ENCODE measurements at regions not wholly inside any gene's neighbourhood (a gene's known extent, or its start where the extent isn't known, plus 50 kb on each side); places are given as distances from the start of the nearest gene placed in this dataset.

- Histone ChIP-seq H3K27ac (no peak overlapping the region), H3K9me3 (no peaks in the 10 kb centered on the region), H3K4me1 (no peaks in the 10 kb centered on the region), H3K4me2 (no peak overlapping the region), H3K4me3 (no peak overlapping the region)
- FAIRE-seq (no peak), ATAC-seq (no peak), DNase-seq (ENCODE audit: low read depth in 1 of 2, low spot score in 1 of 2) (peak in 1 of 2 experiments; percentile 2)
- ChIA-PET POLR2A (no interaction called here), CTCF (no interaction called here)
- WGBS (ENCODE audit: missing lambda C conversion rate): 0% methylated on average over 1 of the region's 1 CpG
- TF ChIP-seq ZSCAN20 (CRISPR knock-in tag; IDR thresholded peaks at IDR 0.05): no peak
- no peak for TF ChIP-seq RFX5 (IDR thresholded peaks at IDR 0.05)
- TF ChIP-seq FOSL2 (IDR thresholded peaks at IDR 0.05): no peak
- TF ChIP-seq FOSL2 (CRISPR knock-in tag; IDR thresholded peaks at IDR 0.05): peak; percentile 39
- no peak for TF ChIP-seq BHLHE40 (IDR thresholded peaks at IDR 0.05; ENCODE audit: low read depth, low read length)
- no peak for TF ChIP-seq HMGXB4 (CRISPR knock-in tag; IDR thresholded peaks at IDR 0.05; ENCODE audit: borderline replicate concordance)
- no peak for TF ChIP-seq CEBPB (IDR thresholded peaks at IDR 0.05)
- no peak for TF ChIP-seq CBX2 (IDR thresholded peaks at IDR 0.05; ENCODE audit: borderline replicate concordance, low read depth)
Observed at GRCh38 chr10:107971973-107972372, 807.5 kb upstream of the SORCS1 start.

GRCh38 chr10:107971411-107971810, 806.9 kb upstream of the SORCS1 start:
- POLR2A ChIA-PET: no interaction called here

GRCh38 chr10:107970512-107970911, 806.0 kb upstream of the SORCS1 start:
- Histone ChIP-seq H3K4me3 (no peak overlapping the region), H3K27ac (no peak overlapping the region), H3K9me3 (no peaks in the 10 kb centered on the region), H3K4me2 (no peak overlapping the region), H3K4me1 (no peaks in the 10 kb centered on the region)
- CTCF ChIA-PET: no interaction called here
- ATAC-seq (no peak), FAIRE-seq (no peak), DNase-seq (ENCODE audit: low read depth in 1 of 2, low spot score in 1 of 2) (no peak)
- TF ChIP-seq KDM1A (IDR thresholded peaks at IDR 0.05; ENCODE audit: low read depth) (no peak), HEYL (CRISPR knock-in tag; IDR thresholded peaks at IDR 0.05) (no peak), SREBF2 (IDR thresholded peaks at IDR 0.05) (no peak)
- POLR2A ChIA-PET: no interaction called here
- WGBS (ENCODE audit: missing lambda C conversion rate): under 1% methylated on average over 3 of the region's 3 CpGs

More at GRCh38 chr10:107971411-107971810, 806.9 kb upstream of the SORCS1 start:
- Histone ChIP-seq H3K4me2 (no peak overlapping the region), H3K27ac (no peak overlapping the region), H3K4me1 (no peaks in the 10 kb centered on the region), H3K9me3 (no peaks in the 10 kb centered on the region), H3K4me3 (no peak overlapping the region)
- no peak for FAIRE-seq
- CTCF ChIA-PET: no interaction called here
- TF ChIP-seq, protein P1, sequence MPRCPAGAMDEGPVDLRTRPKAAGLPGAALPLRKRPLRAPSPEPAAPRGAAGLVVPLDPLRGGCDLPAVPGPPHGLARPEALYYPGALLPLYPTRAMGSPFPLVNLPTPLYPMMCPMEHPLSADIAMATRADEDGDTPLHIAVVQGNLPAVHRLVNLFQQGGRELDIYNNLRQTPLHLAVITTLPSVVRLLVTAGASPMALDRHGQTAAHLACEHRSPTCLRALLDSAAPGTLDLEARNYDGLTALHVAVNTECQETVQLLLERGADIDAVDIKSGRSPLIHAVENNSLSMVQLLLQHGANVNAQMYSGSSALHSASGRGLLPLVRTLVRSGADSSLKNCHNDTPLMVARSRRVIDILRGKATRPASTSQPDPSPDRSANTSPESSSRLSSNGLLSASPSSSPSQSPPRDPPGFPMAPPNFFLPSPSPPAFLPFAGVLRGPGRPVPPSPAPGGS (IDR thresholded peaks at IDR 0.05): no peak
- TF ChIP-seq ZC3H11A (IDR thresholded peaks at IDR 0.05) (no peak), ESRRA (IDR thresholded peaks at IDR 0.05; ENCODE audit: borderline replicate concordance, low read length) (no peak), RARB (CRISPR knock-in tag; IDR thresholded peaks at IDR 0.05) (no peak), ZNF302 (CRISPR knock-in tag; IDR thresholded peaks at IDR 0.05) (no peak), BHLHE40 (IDR thresholded peaks at IDR 0.05; ENCODE audit: low read depth, low read length) (no peak), CBX8 (IDR thresholded peaks at IDR 0.05) (no peak), CHD4 (IDR thresholded peaks at IDR 0.05; ENCODE audit: borderline replicate concordance) (no peak), PHF8 (IDR thresholded peaks at IDR 0.05; ENCODE audit: borderline replicate concordance, low read depth) (no peak), RCOR1 (IDR thresholded peaks at IDR 0.05; ENCODE audit: low read depth, low read length) (no peak), MAFK (IDR thresholded peaks at IDR 0.05; ENCODE audit: partially characterized antibody) (no peak)
- TF ChIP-seq, protein P2, sequence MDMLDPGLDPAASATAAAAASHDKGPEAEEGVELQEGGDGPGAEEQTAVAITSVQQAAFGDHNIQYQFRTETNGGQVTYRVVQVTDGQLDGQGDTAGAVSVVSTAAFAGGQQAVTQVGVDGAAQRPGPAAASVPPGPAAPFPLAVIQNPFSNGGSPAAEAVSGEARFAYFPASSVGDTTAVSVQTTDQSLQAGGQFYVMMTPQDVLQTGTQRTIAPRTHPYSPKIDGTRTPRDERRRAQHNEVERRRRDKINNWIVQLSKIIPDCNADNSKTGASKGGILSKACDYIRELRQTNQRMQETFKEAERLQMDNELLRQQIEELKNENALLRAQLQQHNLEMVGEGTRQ (IDR thresholded peaks at IDR 0.05): no peak
- DNase-seq (ENCODE audit: low read depth in 1 of 2, low spot score in 1 of 2): no peak
- WGBS (ENCODE audit: missing lambda C conversion rate): 3% methylated on average over 1 of the region's 1 CpG
- ATAC-seq: no peak
